H1 (cell line): ENCODE measurements at regions not wholly inside any gene's neighbourhood (a gene's known extent, or its start where the extent isn't known, plus 50 kb on each side); places are given as distances from the start of the nearest gene placed in this dataset.

Experiments
- CTCF ChIA-PET: fragments of 300-600 bp; sonication (Branson Sonifier 250); formaldehyde crosslinking; loops from one replicate; lab custom pipeline; 2021; ENCODE audit not compliant: partially characterized antibody; lab: Charles Lee
- POLR2A ChIA-PET: fragments of 300-600 bp; sonication (Branson Sonifier 250); formaldehyde crosslinking; loops from one replicate; lab custom pipeline; 2021; ENCODE audit warnings: inconsistent platforms; ENCODE audit not compliant: partially characterized antibody; lab: Charles Lee
- DNase-seq, 2 experiments: peaks; one replicate each; pipeline versions ENCODE4 v3.0.0 to v3.0.0-alpha.2; 2010 to 2022; ENCODE audit warnings: low spot score in 2 of 2, low read depth in 1 of 2, mixed read lengths in 1 of 2
- FAIRE-seq: peaks from 2 replicates; lab custom pipeline; 2011; peaks lifted over from hg19 to GRCh38; lab: Jason Lieb, UNC
- H2AFZ ChIP-seq: 2 replicates; pipeline ENCODE4 v1.8.1; 2012; ENCODE audit warnings: low read length, inconsistent platforms
- H2AK5ac ChIP-seq: 2 replicates; pipeline ENCODE4 v1.6.1; 2013; ENCODE audit warnings: low read depth, low read length
- H2BK120ac ChIP-seq: replicated peaks from 2 replicates; pipeline ENCODE3; 2013; ENCODE audit warnings: low read depth, low read length, inconsistent platforms
- H2BK12ac ChIP-seq: 2 replicates; pipeline ENCODE4 v1.6.1; 2013; ENCODE audit warnings: low read depth, low read length
- H2BK15ac ChIP-seq: 2 replicates; pipeline ENCODE4 v1.6.1; 2013; ENCODE audit warnings: low read length
- H2BK20ac ChIP-seq: 2 replicates; pipeline ENCODE4 v1.6.1; 2013; ENCODE audit warnings: low read length
- H2BK5ac ChIP-seq: 2 replicates; pipeline ENCODE4 v1.6.1; 2013; ENCODE audit warnings: low read depth, low read length
- H3K14ac ChIP-seq: 2 replicates; pipeline ENCODE4 v1.6.1; 2013; ENCODE audit warnings: inconsistent platforms; ENCODE audit not compliant: insufficient read length
- H3K18ac ChIP-seq: 2 replicates; pipeline ENCODE4 v1.6.1; 2013; ENCODE audit warnings: low read length; ENCODE audit errors: extremely low read depth
- H3K23ac ChIP-seq: 2 replicates; pipeline ENCODE4 v1.6.1; 2013; ENCODE audit warnings: inconsistent platforms; ENCODE audit not compliant: insufficient read length
- H3K23me2 ChIP-seq: 2 replicates; pipeline ENCODE4 v1.6.1; 2013; ENCODE audit warnings: low read depth, low read length
- H3K27ac ChIP-seq: 2 replicates; pipeline ENCODE4 v1.6.1; 2011; ENCODE audit warnings: low read depth, low read length, inconsistent platforms
- H3K27me3 ChIP-seq, 4 experiments: replicated peaks in 1 of 4; 1 replicate in 1 of 4; 2 replicates in 3 of 4; pipeline versions ENCODE4 v1.6.1 to v1.8.1; 2011 to 2013; ENCODE audit warnings: low read length in 3 of 4, mild to moderate bottlenecking in 3 of 4, inconsistent platforms in 2 of 4, mixed read lengths in 2 of 4, moderate library complexity in 1 of 4; ENCODE audit not compliant: control insufficient read depth in 3 of 4, insufficient read depth in 3 of 4; ENCODE audit errors: extremely low read depth in 1 of 4
- H3K36me3 ChIP-seq, 4 experiments: 2 replicates each; pipeline versions ENCODE4 v1.6.1 to v1.8.1; 2011 to 2013; ENCODE audit warnings: mild to moderate bottlenecking in 4 of 4, low read length in 3 of 4, moderate library complexity in 2 of 4, control low read depth in 1 of 4, inconsistent platforms in 1 of 4; ENCODE audit not compliant: insufficient read depth in 4 of 4, control insufficient read depth in 2 of 4
- H3K4ac ChIP-seq: replicated peaks from 2 replicates; pipeline ENCODE3; 2013; ENCODE audit warnings: low read length, low read depth, mixed read lengths, inconsistent platforms; ENCODE audit not compliant: insufficient read length
- H3K4me1 ChIP-seq, 4 experiments: replicated peaks in 1 of 4; 1 replicate in 1 of 4; 2 replicates in 3 of 4; pipeline versions ENCODE4 v1.6.1 to v1.8.1; 2011 to 2013; ENCODE audit warnings: low read length in 3 of 4, inconsistent platforms in 2 of 4, mixed read lengths in 1 of 4; ENCODE audit not compliant: insufficient read depth in 4 of 4, control insufficient read depth in 3 of 4
- H3K4me2 ChIP-seq, 2 experiments: 2 replicates each; pipeline versions ENCODE4 v1.6.1 to v1.8.1; 2011 to 2013; ENCODE audit warnings: low read depth in 2 of 2, low read length in 2 of 2, control low read depth in 1 of 2, inconsistent platforms in 1 of 2, mild to moderate bottlenecking in 1 of 2; ENCODE audit not compliant: insufficient read depth in 1 of 2
- H3K4me3 ChIP-seq, 4 experiments: fragments of 200-600, 300-600 bp in 1 of 4; sonication (generic), shearing (Covaris generic), sonication (Bioruptor Twin) in 1 of 4; 2 replicates each; pipeline versions ENCODE4 v1.5.1 to v1.8.1; 2011 to 2016; ENCODE audit warnings: low read length in 4 of 4, low read depth in 3 of 4, control low read depth in 2 of 4, inconsistent platforms in 2 of 4, mild to moderate bottlenecking in 2 of 4, mixed read lengths in 1 of 4, moderate library complexity in 1 of 4; ENCODE audit not compliant: insufficient read depth in 2 of 4; ENCODE audit errors: extremely low read depth in 1 of 4
- H3K56ac ChIP-seq: replicated peaks from 2 replicates; pipeline ENCODE3; 2013; ENCODE audit warnings: low read depth, mild to moderate bottlenecking, mixed read lengths, low read length, inconsistent platforms; ENCODE audit not compliant: insufficient read length
- H3K79me1 ChIP-seq: 2 replicates; pipeline ENCODE4 v1.6.1; 2013; ENCODE audit warnings: low read depth, low read length, control low read depth
- H3K79me2 ChIP-seq, 2 experiments: 2 replicates each; pipeline versions ENCODE4 v1.6.1 to v1.8.1; 2012 to 2013; ENCODE audit warnings: low read length in 2 of 2, mild to moderate bottlenecking in 2 of 2, inconsistent platforms in 1 of 2; ENCODE audit not compliant: insufficient read depth in 2 of 2, control insufficient read depth in 1 of 2
- H3K9ac ChIP-seq, 4 experiments: replicated peaks in 1 of 4; 1 replicate in 1 of 4; 2 replicates in 3 of 4; pipeline versions ENCODE4 v1.6.1 to v1.8.1; 2011 to 2013; ENCODE audit warnings: low read depth in 3 of 4, low read length in 3 of 4, control low read depth in 2 of 4, mild to moderate bottlenecking in 2 of 4, moderate library complexity in 2 of 4, inconsistent platforms in 1 of 4; ENCODE audit errors: extremely low read depth in 1 of 4
- H3K9me3 ChIP-seq, 2 experiments: 2 replicates each; pipeline versions ENCODE4 v1.6.1 to v1.8.1; 2012 to 2013; ENCODE audit warnings: mild to moderate bottlenecking in 2 of 2, moderate library complexity in 2 of 2, control low read depth in 1 of 2, inconsistent platforms in 1 of 2, low read depth in 1 of 2, low read length in 1 of 2, mixed read lengths in 1 of 2; ENCODE audit not compliant: insufficient read depth in 2 of 2
- H4K20me1 ChIP-seq, 2 experiments: replicated peaks in 1 of 2; 2 replicates each; pipeline versions ENCODE3 to v1.8.1; 2011 to 2013; ENCODE audit warnings: inconsistent platforms in 2 of 2, low read length in 2 of 2, mild to moderate bottlenecking in 1 of 2; ENCODE audit not compliant: insufficient read depth in 2 of 2, control insufficient read depth in 1 of 2
- H4K5ac ChIP-seq: 2 replicates; pipeline ENCODE4 v1.6.1; 2013; ENCODE audit warnings: low read length, low read depth, mixed read lengths, inconsistent platforms; ENCODE audit not compliant: insufficient read length
- H4K8ac ChIP-seq: 2 replicates; pipeline ENCODE4 v1.8.0; 2013; ENCODE audit warnings: mild to moderate bottlenecking, moderate library complexity, low read length, inconsistent platforms; ENCODE audit not compliant: insufficient read depth; ENCODE audit errors: extremely low read depth
- H4K91ac ChIP-seq: replicated peaks from 2 replicates; pipeline ENCODE3; 2013; ENCODE audit warnings: low read length, mixed read lengths, inconsistent platforms; ENCODE audit not compliant: insufficient read length
- ASH2L ChIP-seq: fragments of 200-600, 300-600 bp; sonication (generic); IDR thresholded peaks from one replicate; pipeline ENCODE4 v1.7.1; 2017; ENCODE audit warnings: low read length
- ATF3 ChIP-seq: IDR thresholded peaks from 2 replicates; pipeline ENCODE4 v1.6.1; 2011; ENCODE audit warnings: low read depth, mild to moderate bottlenecking, low read length; ENCODE audit not compliant: insufficient read depth
- BCL11A ChIP-seq, 2 experiments: IDR thresholded peaks; one replicate each; pipeline ENCODE4 v1.6.1; 2011; ENCODE audit warnings: low read depth in 2 of 2, low read length in 2 of 2, mild to moderate bottlenecking in 2 of 2
- CTCF ChIP-seq, 3 experiments: IDR thresholded peaks; 1 replicate in 2 of 3; 2 replicates in 1 of 3; pipeline versions ENCODE4 v1.5.1 to v1.6.1; 2011; ENCODE audit warnings: low read length in 3 of 3, mild to moderate bottlenecking in 3 of 3, inconsistent platforms in 2 of 3, low read depth in 1 of 3, moderate library complexity in 1 of 3; ENCODE audit not compliant: insufficient read depth in 1 of 3; ENCODE audit errors: control extremely low read depth in 1 of 3
- KDM5A ChIP-seq: fragments of 200-600 bp; IDR thresholded peaks from 2 replicates; pipeline ENCODE4 v1.7.1; 2012; ENCODE audit warnings: mild to moderate bottlenecking, low read length, inconsistent platforms, mixed read lengths
- RAD21 ChIP-seq, 2 experiments: IDR thresholded peaks in 1 of 2; conservative IDR thresholded peaks in 1 of 2; 2 replicates each; pipeline ENCODE4 v1.6.1; 2011; ENCODE audit warnings: low read depth in 2 of 2, low read length in 2 of 2, improper control_type of control experiment in 1 of 2, inconsistent platforms in 1 of 2, mild to moderate bottlenecking in 1 of 2, moderate library complexity in 1 of 2
- RNF2 ChIP-seq: fragments of 200-900, 300-1000 bp; sonication (generic); IDR thresholded peaks from 2 replicates; pipeline ENCODE4 v1.7.1; 2016; ENCODE audit warnings: borderline replicate concordance, low read depth, mild to moderate bottlenecking, antibody characterized with exemption, low read length; ENCODE audit not compliant: poor library complexity, severe bottlenecking; ENCODE audit errors: missing control alignments
- ZNF274 ChIP-seq: IDR thresholded peaks from 2 replicates; pipeline ENCODE4 v1.7.0; 2012; ENCODE audit warnings: low read length, borderline replicate concordance; ENCODE audit errors: extremely low read depth
- WGBS, 2 experiments: shearing (Covaris generic) in 1 of 2; methylation state at CpG; one replicate each; pipeline versions ENCODE4 v1.1.6 to v1.1.7; 2013 to 2015; ENCODE audit warnings: low lambda C conversion rate in 2 of 2, mixed read lengths in 2 of 2, inconsistent platforms in 1 of 2, low coverage in 1 of 2, missing lambda C conversion rate in 1 of 2; ENCODE audit not compliant: insufficient replicate concordance in 2 of 2, insufficient coverage in 1 of 2, insufficient read length in 1 of 2; ENCODE audit errors: extremely low coverage in 1 of 2, missing lambda C conversion rate in 1 of 2; 5-methylcytosine and 5-hydroxymethylcytosine counted together
- TF ChIP-seq, protein P1 (sequence below): IDR thresholded peaks from 2 replicates; pipeline ENCODE4 v1.6.1; 2012; ENCODE audit warnings: inconsistent platforms

- H3K27ac ChIP-seq: no peak overlapping the region
- DNase-seq (no peak), FAIRE-seq (no peak)
- WGBS, 2 experiments: 90% methylated on average over 3 of the region's 3 CpGs; no CpG with 5 or more reads in 1 of the 2 experiments
- H3K14ac ChIP-seq: no peak overlapping the region
- no peak overlapping the region for H2BK15ac ChIP-seq
- H2AFZ ChIP-seq: no peak overlapping the region
- H3K4me1 ChIP-seq: no peaks in the 10 kb centered on the region
- H4K20me1 ChIP-seq: no peaks in the 10 kb centered on the region
- H3K9ac ChIP-seq: no peak overlapping the region
- no peak overlapping the region for H4K5ac ChIP-seq
- no peak overlapping the region for H3K56ac ChIP-seq
- H3K79me2 ChIP-seq: no peaks in the 10 kb centered on the region
- no peaks in the 10 kb centered on the region for H3K79me1 ChIP-seq
- no peak overlapping the region for H3K4me2 ChIP-seq
- no peaks in the 10 kb centered on the region for H3K23me2 ChIP-seq
- no peak overlapping the region for H4K8ac ChIP-seq
- CTCF ChIA-PET: interaction anchor here (1.0 to 1.5 kb wide), 3 partner anchors 97 to 282 kb away, joined by 3 to 4 read pairs (median 3); no protein-coding TSS in a partner anchor
- H2BK20ac ChIP-seq: no peak overlapping the region
- no peaks in the 10 kb centered on the region; a peak in 1 of 7 replicates for H3K27me3 ChIP-seq
- no peak overlapping the region for H3K4ac ChIP-seq
- H2BK12ac ChIP-seq: no peak overlapping the region
- no peak overlapping the region for H3K4me3 ChIP-seq
- no peaks in the 10 kb centered on the region for H3K36me3 ChIP-seq
- H3K23ac ChIP-seq: no peak overlapping the region
- H3K18ac ChIP-seq: no peak overlapping the region
- no peaks in the 10 kb centered on the region; a peak in 1 of 4 replicates for H3K9me3 ChIP-seq
- no peak overlapping the region for H2AK5ac ChIP-seq
- H2BK120ac ChIP-seq: no peak overlapping the region
- no peak overlapping the region for H4K91ac ChIP-seq
- POLR2A ChIA-PET: interaction anchor here (1.5 kb wide), 1 partner anchor 139 kb away, joined by 5 read pairs; the partner anchor contains the start of gene WDR1
- H2BK5ac ChIP-seq: no peak overlapping the region
- TF ChIP-seq, protein P1, sequence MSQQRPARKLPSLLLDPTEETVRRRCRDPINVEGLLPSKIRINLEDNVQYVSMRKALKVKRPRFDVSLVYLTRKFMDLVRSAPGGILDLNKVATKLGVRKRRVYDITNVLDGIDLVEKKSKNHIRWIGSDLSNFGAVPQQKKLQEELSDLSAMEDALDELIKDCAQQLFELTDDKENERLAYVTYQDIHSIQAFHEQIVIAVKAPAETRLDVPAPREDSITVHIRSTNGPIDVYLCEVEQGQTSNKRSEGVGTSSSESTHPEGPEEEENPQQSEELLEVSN: no peak
- TF ChIP-seq ATF3 (no peak), ZNF274 (no peak), RNF2 (no peak), BCL11A (IDR thresholded peaks at IDR 0.05; ENCODE audit: low read depth in 2 of 2, low read length in 2 of 2) (no peak), RAD21 (IDR thresholded peaks at IDR 0.05 in 1 of 2, conservative IDR thresholded peaks at IDR 0.05 in 1 of 2; ENCODE audit: low read depth in 2 of 2, low read length in 2 of 2) (no peak), KDM5A (no peak), ASH2L (no peak), CTCF (IDR thresholded peaks at IDR 0.05; ENCODE audit: control extremely low read depth in 1 of 3, insufficient read depth in 1 of 3, low read depth in 1 of 3, low read length in 3 of 3) (no peak)
Observed at GRCh38 chr4:10256203-10256602, 139.6 kb upstream of the WDR1 start.
